GM19025 (cell line): ENCODE measurements at regions not wholly inside any gene's neighbourhood (a gene's known extent, or its start where the extent isn't known, plus 50 kb on each side); places are given as distances from the start of the nearest gene placed in this dataset.

Source experiments
- ATAC-seq: cut with Tn5 transposase; IDR thresholded peaks from one replicate; pipeline ENCODE4 v1.9.1; 2021; ENCODE audit warnings: mild to moderate bottlenecking, low read depth, moderate library complexity; ENCODE audit not compliant: unreplicated experiment

DNA sequence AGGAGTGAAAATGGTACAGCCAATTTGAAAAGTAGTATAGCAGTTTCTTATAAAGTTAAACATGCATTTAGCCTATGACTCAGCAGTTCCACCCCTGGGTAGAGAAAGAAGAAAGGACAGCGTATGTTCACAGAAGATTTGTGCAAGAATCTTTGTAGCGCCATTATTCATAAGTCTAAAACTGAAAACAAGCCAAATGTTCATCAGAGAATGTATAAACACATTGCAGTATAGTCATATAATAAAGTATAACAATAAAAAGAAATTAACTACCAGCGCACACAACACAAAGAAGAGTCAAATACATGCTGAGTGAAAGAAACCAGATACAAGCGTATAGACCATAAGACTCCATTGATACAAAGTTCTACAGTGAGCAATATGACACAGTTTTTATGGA lies 294.0 kb downstream of the SAMD5 start:
- no peak for ATAC-seq

DNA sequence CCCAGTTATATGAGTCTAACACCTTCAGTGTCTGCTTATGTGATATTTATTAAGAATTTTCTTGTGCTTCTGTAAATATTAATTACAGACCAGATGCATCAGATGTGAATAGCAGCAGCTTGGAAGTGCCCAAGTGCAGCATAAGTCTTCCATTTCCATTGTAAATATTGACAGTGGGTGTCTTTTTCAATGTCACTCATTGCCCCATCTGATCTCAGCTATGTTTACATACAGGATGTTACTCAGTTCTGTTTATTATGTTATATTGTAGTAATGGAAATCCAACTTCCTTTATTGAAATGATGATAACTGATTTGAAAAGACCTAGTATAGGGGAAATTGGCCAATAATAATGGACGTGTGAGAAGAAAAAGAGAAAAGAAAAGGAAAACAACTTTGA lies 296.7 kb downstream of the SAMD5 start:
- ATAC-seq: no peak

DNA sequence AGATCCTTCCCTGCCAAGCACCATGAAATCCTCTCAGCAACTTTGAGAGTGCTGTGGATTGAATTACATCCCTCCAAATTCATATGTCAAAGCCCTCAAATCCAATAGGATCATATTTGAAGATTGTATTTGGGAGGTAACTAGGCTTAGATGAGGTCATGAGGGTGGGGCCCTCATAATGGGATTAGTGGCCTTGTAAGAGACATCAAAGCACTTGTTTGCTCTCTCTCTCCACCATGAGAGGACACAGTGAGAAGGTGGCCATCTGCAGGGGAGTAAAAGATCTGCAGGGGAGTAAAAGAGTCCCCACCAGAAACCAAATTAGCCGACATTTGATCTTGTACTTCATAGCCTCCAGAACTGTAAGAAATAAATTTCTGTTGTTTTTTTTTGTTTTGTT lies 298.2 kb downstream of the SAMD5 start:
- ATAC-seq: no peak

DNA sequence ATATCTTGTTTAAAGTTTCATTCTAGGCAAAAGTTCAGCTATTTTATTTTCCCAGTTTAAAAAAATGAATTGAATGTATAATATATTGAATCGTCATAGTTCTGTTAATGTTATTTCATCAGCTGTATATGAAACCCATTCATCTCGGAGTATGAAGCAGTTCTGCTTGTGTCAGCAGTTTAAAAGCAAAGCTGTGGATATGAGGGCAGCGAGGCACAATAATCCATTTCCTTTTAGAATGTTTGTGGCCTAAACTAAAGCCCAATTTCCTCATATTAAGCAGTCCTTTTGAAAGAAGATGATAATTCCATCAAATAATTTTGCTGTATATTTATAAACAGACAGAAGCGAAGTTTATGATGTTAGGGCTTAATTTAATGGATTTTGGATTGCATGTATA lies 300.1 kb downstream of the SAMD5 start:
- no peak for ATAC-seq

DNA sequence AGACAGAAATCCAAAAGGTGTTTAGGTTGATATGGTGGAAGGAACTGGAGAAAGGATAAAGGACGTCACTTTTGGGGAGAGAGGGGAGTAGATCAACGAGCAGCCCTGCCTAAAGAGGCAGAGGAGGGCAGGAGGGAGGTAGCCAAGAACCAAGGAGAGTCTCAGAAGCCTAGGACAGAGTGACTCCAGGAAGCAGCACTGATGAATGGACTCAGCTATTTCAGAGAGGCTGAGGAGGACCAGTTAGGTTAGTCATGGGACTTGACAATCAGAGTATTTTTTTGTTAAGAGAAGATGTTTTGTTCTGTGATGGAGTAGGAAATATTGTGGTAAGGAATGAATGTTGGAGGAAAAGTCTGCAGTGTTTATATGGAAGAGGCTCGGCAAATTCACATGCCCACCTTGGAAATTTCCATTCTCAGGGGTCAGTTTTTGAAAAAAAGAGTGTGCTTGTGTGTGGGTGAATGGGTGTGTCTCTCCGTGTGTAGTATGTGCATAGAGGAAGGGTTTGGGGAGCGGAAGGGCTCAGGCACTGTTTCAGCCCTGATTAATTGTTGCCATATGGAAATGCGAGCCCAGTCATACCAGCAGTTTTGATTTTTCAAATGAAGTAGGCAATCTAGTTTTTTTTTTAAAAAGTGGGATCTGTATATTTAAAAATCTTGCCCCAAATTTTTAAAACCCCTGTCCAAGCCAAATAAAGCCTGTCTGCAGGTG lies 303.6 kb downstream of the SAMD5 start:
- ATAC-seq: no peak

DNA sequence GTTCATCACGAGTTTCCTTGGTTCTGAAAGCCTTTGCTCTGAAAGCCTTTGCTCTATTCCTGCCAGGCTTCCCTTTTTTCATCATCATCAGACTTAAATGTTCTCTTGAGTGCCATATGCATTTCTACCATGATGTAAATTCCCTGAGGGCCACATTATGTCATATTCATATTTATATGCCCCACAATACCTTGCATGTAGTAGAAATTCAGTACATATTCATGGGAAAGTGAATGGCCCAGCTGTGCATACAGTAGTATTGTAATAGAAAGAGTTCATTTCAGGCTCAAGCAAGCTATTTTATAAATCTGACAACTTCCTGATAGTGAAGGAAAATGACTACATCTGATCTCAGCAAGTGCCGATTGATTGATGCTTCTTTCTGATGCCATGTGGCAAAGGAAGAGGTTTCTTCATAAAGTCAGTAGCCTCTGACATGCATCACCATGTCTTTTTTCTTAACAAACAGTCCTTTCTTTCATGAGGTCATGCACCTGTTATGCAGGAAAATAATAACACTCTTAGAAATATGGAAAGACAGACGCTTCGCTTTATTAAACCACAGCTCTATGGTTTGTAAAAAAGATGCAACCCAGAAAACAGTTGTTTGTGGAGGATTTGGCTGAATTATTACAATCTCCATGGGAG lies 308.7 kb downstream of the SAMD5 start:
- ATAC-seq: no peak

DNA sequence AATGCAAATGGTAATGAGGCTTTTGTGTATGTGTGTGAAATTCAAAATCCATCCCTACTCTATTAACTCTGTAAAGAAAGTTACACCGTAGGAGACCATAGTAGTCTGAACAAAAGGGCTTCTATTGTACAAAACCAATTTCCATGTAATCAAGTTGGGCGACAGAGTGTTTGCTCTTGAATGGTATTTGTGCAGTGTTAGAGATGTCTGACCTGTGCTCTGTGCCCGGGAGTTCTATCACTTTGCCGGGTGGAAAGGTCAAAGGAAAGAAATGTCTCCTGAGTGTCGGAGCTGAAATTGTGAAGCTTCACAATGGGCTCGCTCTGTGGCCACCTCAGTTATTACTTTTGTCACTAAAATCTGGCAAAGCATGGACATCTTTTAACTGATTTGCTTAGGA lies 312.0 kb downstream of the SAMD5 start:
- ATAC-seq: no peak

DNA sequence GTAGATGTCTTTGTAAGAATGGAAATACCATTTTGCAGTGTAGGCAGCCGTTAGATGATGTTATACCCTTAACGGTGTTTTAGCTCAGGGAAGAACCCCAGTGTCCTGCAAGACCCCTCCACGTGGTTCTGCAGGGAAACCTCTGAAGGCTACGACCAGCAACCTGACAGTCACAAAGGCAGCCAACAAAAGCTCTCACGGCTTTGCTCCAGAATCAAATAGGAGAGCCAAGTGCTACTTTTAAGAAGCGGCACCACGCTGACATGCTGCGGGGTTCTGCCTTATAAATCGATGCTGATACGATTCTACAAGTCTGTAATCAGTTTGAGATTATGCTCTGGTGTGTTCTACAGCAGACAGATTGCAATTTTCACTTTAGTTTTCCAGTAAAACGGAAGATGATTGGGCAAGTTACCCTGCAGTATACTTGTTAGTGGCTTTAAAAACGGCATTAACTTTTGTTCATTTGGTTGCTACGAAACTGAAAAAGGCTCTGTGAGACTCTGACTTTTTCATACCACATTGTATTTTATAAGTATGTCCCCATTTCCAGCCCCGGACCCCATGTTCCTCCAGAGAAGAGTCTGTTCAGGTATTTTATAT lies 312.9 kb downstream of the SAMD5 start:
- no peak for ATAC-seq

DNA sequence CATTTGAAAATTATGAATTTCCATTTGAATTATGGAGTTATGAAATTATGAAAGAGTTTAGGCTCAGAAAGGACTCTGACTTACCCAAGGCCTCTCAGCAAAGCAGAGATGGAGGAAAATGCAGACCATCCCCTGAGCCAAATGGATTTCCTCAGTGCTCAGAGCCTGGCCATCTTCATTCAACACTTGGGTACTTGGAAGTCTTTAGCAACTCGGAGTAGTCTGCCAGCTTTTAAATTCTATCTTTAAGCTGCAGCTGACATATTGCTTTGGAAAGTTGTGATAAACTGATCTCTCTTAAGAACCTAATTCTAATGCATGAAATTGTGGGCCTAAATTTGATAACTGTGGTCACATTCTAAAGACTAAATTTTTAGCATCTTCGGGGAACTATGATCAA lies 315.4 kb downstream of the SAMD5 start:
- ATAC-seq: no peak

DNA sequence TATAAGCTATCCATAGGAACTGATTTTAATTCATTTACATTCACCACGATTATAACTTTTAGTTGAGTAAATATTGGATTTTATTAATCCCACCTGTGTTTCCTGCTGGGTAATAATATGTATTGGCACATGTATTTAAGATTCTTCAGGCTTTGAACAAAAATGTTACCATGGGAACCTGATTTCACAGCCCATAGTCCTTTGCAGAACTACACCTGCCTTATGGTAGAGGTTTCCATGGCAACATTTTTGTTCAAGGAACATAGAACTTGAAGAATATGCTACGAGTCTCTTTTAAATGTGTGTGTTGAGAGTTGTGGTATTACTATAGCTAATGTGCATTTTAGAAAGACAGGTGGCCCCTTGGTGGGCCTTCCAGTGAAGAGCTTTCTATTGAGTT lies 317.4 kb downstream of the SAMD5 start:
- no peak for ATAC-seq

DNA sequence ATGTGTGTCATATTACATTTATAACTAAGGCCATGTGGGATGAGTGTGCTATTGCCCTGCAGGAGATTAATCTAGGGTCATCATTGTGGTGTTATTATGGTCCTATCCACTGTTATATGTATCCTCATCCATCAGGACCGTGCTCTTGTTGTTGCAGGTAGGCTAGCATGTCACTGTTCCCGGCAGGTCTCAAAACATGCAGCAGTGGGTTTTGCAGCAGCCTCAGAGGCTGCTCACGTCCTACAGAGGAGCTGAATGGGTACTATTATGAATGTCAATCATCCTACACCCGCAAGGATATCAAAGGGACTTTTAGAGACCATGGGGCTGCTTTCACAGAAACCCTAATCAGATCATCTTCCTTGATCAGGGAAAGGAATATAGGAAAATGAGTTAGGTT lies 318.2 kb downstream of the SAMD5 start:
- ATAC-seq: no peak

DNA sequence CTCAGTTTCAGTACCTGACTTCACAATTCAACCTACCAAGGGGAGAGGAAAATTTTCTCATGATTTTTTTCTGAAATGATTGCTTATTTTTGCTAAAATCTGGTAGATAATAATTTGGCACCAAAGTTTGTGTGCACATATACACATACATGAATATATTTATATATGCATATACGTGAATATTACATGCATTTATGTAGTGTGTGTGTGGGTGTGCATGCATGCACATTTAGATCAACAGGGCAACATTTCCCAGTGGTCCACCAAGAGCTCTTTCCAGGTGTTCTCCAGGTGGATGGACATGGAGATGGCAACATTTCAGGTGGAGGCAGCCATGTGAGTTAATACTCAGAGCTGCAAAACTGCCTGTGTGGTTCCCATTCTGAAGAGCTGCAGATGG lies 320.9 kb downstream of the SAMD5 start:
- ATAC-seq: no peak

DNA sequence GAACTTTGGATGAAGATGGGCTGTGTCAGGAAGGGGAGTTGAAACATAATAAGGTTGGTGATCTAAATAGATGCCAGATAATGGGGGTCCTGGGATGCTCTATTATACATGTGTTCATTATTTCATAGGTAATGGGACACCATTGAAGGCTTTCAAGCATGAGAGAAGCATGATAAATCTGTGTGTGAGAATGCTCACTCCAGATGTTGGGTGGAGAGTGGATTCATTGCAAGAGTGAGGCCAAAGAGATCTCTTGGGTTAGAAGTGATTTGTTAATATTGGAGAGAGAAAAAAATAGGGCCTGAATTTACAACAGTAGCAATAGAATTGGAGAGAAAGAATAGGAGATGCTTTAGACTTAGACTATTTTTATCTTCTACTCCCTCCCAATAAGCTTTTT lies 321.3 kb downstream of the SAMD5 start:
- no peak for ATAC-seq

DNA sequence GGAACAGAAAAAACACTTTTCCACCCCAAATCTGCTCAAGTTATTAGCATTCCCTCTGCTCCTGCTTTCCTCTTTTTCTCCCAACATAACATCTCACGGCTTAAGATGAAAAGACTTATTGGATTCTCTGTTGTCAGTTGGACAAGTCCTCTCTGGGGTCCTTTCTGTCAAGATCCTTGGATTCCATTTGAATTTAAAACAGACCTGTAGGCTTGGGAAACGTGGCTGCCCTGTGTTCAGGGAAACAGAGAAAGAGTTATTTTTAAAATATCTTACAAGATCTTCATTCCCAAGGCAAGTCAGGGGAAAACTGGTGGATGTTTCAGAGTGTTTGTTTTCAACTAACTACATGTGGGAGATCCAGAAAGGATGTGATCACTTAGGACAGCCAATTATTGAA lies 322.9 kb downstream of the SAMD5 start:
- no peak for ATAC-seq

DNA sequence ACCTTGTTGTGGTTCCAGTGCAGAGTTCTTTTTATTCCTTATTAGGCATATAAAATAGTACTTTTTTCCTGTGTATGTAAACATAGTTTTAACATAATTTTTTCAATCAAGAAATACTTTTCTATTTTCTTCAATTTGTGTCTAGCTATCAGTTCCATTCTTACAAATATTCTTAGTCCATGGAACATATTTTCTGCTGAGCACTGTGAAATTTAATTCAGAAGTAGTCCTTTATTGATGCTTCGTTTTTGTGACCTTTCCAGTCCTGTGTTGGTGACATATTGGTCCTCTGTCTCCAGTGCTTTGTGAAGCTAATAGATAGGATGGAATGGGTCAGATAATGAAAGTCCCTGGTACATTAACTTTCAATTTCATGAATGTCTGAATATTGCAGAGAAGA lies 325.1 kb downstream of the SAMD5 start:
- ATAC-seq: no peak

DNA sequence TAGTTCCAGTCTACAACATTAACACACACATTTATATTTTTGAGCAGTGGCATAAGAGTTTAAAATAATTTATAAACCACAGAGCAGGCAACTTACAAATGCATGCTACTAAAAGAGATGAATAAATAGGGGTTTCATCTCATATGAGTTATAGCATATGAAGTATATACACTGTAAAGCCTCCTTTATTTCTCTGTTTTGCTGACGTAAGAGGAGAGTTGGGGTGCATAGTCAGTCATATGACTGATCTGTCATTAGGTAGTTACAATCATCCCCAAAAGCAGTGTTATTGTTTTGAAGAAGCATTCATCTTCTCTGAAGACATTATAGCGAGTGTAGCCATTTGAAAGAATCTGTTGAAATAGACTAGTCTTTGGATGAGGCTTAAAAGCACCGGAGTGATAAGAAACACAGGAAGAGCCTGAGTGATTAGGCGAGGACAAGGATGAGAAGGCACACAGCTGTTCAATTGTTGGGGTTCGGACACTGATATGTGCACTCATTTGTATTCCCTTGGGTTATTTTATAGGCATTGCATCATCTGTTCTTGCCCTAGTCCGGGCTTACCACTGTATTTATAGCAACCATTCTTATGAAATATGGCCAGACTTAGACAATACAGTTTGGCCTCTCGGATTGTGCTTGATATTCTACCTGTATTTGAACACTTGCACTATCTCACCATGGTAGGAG lies 325.7 kb downstream of the SAMD5 start:
- ATAC-seq: no peak

DNA sequence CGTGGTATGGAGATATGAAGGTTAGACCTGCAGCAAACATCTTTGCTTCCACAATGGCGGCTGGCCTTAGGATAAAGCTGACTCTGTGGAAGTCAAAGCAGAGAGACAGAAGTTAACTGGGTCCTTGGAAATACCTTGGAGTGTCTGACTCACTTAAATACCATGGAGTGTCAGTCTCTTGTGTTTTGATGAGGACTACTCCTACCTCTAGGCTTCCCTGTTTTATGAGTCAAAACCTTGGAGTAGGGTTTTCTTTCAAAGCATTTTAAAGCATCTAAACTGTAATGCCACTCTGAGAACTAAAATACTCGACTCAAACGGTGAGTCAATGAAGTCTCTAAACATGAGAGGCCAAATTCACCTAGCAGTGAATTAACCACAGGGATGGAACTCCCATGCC lies 329.1 kb downstream of the SAMD5 start:
- no peak for ATAC-seq

DNA sequence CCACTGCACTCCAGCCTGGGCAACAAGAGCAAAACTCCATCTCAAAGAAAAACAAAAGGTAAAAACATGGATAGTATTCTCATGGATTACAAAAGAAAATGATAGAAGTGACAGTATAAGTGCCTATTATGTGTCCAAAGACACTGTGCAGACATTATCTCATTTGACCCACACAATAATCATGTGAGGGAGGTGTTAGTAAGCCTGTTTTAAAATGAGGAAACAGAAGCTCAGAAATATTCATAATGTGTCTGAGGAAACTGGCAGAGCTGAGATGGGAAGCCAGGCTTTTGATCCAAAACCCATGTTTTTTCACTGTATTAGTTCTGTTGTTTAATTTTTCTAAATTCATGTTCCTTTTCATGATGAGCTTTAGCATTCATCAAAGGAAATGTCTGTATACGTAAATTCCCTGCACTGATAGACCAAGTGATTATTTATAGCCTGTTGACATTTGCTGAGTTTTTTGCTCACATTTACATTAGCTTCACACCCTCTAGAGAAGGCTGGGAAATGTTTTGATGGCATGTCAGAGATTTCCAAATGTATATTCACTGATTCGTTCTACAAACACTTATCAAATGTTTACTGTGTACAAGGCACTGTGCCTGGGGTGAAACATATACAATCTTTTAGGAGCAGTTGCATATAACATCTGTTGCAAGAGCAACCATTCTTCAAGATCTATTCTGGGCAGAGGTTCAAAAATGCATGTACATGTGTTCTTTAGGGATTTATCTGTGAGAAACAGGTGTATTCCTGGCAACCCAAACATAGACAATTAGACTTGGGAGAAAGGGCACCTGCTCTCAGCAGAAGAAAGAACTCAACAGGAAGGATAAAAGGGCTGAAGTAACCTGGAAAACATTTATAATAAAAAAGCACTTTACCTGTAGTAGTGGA lies 331.5 kb downstream of the SAMD5 start:
- no peak for ATAC-seq

DNA sequence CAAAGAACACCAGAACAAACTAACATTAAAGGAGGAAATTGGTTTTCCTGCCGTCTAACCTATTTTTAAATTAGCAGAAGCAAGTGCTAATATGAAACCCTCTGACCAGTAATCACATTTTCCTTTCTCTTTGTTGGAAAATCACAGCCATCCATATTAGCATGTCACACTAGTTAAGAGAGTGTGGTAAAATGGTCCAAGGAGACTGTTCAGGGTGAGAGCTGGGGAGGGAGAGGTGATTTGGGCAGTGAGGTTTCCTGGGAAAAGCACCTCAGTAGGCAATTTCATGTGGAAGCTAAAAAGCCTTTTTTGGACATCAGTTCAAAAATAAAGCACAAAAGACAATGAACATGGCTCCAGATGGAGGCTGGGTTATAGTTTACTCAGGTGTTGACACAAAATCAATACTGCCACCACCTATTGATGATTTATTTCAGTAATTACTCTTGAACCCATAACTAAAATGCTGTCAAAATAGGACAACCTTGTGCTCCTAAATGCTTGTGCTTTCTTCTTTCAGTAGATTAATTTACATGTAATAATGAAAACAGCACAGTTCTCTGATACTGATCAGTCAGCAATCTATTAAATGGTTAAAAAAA lies 333.2 kb downstream of the SAMD5 start:
- no peak for ATAC-seq
